GM04504 (cell line): ENCODE measurements at regions not wholly inside any gene's neighbourhood (a gene's known extent, or its start where the extent isn't known, plus 50 kb on each side); places are given as distances from the start of the nearest gene placed in this dataset.
"Not testable (repeated sequence)": the region's sequence is repeated elsewhere in the genome, so short reads cannot be mapped to it uniquely, and the experiment has no call there.

Experiments
- DNase-seq: peaks from one replicate; pipeline ENCODE4 v3.0.0-alpha.2; 2012; ENCODE audit warnings: low read depth

DNA sequence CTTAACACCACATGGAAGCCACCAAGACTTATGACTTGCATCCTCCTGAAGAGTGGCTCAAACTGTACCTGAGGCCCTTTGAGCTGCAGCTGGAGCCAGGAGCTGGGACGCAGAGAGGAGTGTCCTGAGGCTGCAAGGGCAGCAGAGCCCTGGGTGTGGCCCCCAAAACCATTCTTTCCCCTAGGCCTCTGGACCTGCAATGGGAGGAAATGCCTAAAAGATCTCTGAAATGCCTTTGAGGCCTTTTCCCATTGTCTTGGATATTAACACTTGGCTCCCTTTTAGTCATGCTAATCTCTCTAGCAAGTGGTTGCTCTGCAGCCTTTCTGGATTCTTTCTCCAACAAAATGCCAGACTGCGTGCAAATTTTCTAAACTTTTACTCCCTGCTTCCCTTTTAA lies 156.1 kb downstream of the SLC38A4 start:
- no peak for DNase-seq

DNA sequence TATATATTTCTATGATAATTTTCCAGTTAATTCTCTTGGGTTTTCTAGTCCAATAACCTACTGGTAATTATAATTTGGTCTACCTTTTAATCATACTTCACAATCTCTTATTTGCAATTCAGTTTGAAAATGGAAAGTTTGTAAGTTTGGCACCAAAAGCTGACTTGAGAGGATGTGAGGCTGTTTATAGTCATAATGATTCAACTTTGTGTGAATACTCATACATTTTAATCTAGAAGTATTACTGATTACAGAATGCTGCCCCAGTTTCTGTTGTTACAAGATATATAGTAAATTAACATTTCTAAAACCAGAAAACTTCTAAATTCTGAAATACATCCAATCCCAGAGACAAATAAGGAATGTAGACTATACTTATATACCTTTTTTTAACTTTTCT lies 158.2 kb downstream of the SLC38A4 start:
- DNase-seq = no peak

DNA sequence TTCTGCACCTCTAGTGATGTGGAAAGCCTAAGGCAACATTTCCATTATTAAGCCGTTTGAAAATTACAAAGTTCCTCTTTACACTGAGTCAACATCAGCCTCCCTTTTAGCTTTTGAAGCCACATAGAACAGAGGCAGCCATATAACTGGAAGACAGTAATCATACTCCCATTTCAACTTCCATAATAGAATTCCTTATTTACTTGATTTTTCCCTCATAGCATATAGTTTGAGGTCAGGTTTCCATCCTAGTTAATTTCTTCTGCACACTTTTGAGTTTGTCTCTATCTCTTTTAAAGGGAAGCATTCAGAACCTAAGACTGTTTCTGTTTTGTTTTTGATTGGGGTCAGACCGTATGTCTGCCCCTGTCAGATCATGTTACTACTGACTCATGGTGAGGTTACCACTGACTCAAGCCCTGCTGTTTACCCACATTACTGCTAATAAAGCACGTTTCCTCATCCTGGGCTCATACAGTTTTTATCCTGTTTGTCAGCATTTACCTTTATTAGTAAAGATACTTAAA lies 161.0 kb downstream of the SLC38A4 start:
- DNase-seq = peak; percentile 71

DNA sequence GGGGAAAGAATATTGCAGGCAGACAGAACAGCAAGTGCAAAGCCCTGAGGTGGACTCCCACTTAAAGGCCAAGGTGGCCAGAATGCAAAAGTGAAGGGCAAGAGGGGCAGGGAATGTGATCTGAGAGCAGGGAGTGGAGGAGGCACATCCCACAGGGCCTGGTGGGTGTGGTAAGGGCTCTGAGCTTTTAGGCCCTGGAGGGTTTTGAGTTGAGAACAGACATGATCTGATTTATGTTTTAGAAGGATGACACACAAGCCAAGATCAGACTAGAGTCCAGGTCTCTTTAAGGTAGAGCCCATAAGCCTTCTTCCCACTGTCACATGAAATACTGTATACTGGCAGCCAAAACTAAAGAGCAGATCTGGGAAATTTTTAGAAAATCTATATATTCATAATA lies 162.5 kb downstream of the SLC38A4 start:
- no peak for DNase-seq

DNA sequence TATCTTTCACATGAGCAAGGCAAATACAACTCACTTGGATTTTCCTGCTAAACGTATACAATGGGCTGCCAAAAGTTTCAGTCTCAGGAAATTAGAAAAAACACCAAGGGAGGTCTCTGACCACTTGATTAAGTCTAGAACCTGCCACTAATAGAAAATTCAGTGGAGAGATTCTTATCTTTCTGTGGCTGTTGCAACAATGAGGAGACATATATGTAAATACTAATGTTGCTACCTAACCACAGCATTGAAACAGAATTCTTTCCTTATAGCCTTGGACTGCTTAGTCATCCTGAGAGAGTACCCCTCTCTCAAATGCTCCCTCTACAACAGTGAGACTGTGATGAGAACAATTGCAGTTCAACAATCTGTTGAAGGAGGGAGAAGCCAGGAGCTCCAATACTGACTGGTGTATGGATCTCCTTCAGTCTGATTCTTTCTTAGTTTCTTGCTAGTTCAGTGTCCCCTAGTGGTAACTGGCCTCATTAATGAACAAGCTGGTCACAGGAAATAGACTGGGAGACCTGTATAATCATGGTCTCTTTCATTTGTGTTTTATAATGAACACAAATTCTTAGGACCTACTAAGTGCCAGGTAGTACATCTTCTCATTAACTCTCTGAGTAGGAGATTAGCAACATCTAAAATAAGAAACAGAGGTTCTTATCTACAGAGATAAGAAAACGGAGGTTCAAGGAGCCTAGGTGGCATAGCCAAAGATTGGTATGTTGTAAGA lies 164.5 kb downstream of the SLC38A4 start:
- peak; percentile 57 for DNase-seq

DNA sequence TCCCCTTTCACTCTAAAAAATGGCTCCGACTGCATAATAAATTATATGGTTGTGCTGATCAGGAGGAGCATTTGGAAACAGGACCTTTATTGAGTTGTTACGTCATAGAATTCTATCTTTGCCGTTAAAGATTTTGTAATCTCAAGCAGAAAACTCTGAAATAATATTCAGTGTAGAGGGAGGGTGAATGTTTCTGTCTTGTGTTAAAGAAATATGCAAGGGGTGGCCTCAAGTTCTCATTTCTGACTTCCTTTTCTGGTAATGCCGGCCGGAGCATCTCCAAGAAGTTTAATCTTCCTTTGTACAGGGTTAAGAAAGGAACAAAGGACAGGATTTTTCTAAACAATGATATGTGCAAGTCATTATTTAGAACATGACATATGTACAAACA lies 165.1 kb downstream of the SLC38A4 start:
- no peak for DNase-seq

DNA sequence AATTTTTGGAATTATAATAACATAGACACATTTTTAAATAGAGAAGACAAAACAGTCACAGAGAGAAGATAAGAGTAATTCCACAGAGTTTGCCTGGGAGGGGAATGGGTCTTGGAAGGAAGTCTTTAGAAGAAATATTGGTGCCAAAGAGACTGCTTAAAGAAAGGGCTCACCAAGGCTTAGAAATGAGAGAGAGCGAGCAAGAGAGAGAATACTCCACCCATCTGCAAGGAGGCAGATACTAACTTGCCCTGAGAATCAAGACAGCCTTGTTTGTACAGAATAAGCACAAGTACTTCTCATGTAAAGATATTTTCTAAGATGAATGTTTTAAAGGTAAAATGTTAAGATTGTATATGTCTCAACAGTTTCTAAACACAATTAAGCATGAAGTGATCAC lies 165.5 kb downstream of the SLC38A4 start:
- DNase-seq = no peak

DNA sequence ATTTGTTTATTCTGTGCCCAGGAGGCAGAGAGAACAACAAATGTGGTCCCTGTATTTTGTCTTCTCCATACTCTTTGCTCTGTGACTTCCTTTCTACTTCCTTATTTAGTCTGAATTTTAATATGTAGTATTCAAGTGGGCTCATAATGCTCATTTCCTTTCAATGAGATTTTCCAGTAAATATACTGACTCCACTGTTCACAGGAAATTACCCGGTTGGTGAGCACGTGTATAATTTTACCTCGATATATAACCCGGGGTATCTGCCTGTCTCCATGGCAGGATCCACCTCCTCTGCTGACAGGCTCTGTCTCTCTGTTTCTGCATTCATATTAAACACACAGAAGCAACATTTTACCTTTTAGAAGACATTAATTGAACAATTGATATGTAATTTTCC lies 166.0 kb downstream of the SLC38A4 start:
- no peak for DNase-seq

DNA sequence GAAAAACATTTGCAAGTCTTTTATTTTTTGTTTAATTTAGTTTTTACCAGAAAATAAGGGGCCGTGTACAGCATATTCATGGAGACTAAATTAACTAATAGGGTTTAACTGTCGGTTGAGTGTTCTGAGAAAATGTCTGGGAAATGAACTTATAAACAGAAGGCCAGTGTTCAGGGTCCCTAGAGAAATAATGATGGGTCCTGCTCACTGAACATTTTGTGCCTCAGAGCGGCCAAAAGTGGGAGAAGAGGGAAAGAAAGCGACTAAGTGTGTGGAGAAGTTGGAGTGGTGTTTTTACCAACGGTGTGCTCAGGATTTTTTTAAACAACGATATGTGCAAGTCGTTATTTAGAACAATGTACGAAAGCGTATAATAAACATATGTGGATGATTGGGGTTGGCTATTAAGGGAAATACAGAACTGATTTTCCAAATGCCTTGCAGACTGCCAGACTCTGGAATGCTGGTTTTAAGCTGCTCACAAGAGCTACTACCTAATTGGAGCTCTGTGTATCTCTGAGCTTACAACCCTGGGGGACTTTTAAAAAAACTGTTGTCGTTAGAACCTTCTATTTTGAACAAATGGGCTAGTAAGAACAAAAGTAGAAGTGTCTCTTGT lies 166.7 kb downstream of the SLC38A4 start:
- no peak for DNase-seq

DNA sequence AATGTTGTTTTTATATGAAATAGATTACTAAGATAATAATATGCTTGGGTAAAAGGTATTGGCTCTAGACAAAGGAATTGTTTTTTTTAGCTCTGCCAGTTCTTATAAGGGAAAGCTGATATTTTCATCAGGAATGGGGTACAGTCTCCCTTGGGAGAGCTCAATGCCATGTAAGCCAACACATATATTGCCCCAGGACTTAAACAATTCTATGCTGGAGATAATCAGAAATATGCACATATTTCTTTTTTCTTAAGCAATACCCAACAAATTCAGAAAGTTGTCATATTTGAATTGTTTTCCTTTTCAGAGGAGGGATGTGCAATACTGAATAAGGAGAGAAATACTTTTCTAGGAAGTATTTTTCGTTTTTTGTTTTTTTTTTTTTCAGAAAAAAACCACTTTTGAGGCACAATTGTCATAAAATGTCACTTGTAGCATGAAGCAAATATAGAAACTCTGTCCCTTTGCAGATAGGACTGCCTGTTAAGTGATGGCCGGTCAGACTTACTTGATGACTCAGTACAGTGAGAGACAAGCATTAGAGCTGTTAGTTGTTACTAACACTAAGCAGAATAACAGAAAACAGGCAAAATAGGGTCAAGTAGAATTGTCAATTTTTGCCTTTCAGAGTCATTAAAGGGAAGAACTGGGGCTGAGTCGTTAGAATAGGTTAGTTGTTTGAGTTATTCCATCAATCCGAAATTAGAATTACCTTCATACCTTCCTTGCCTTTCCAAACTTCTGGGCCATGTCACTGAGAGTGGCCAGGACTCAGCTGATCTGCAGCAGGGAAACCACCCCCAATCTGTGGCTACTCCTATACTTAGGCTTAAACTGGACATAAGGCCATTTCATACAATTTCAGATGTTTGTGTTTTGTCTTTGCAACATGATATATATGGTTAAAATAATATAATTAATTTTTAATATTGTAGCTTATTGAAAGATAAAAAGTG lies 168.1 kb downstream of the SLC38A4 start:
- DNase-seq = no peak

DNA sequence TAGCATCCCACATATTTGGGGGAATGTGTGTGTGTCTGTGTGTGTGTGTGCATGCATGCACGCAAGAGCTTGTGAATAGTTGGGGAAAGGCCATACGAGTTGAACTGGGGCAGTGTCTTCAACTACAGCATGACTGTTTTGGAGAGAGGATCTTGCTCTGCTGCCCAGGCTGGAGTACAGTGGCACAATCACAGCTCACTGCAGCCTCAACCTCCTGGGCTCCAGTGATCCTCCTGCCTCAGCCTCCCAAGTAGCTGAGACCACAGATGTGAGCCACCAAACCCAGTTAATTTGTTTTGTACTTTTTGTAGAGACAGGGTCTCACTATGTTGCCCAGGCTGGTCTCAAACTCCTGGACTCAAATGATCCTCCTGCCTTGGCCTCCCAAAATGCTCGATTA lies 169.8 kb downstream of the SLC38A4 start:
- not testable (repeated sequence) for DNase-seq

DNA sequence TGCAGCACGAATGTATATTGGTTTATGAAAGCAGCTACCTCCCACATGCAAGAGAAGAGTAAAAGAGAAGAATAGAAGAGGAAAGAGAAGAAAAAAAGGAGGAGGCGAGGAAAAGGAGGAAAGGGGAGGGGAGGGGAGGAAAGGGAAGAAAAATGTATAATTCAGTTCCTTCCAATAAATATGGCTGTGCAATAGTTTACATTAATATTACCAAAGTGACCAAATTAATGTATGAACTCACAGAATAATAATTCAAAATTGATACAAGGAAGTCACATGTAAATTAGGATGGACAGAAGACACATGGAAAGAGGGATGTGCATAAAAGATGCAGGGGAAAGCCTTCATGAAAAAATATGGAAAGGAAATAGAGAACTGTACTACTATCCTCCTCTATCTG lies 172.5 kb downstream of the SLC38A4 start:
- DNase-seq = no peak

DNA sequence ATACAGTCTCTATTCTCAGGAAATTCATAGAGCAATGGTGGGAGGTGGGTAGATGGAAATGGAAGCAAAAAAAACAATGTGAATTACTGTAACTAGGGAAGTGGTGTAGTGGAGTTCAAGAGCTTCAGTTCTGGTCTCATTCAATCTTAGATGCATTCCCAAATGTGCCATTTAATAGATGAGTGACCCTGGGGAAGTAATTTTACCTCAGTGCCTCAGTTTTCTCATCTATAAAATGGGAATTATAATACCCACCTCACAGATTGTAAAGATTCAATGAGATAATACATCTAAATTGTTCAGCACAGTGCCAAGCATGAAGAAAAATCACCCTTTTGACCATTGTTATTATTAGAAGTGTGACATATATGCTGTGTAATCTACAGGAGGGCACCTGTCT lies 173.1 kb downstream of the SLC38A4 start:
- DNase-seq = no peak

DNA sequence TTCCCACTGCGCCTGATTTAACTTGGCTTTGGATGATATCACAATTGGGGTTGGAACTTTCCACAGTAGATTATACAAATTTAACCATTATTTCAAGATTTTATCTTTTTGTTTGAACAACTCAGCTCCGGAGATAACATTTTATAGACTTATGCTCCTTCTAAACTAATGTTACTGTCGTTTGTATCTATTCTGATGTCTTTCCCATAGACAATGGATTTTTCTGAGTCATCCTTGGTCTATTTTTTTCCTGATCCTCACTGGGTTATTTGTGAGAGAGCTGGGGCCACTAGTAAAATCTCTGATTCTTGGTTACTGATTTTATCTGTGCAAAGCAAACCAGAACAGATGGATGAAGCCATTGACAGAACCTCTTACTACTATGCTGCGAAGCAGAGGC lies 175.1 kb downstream of the SLC38A4 start:
- no peak for DNase-seq

DNA sequence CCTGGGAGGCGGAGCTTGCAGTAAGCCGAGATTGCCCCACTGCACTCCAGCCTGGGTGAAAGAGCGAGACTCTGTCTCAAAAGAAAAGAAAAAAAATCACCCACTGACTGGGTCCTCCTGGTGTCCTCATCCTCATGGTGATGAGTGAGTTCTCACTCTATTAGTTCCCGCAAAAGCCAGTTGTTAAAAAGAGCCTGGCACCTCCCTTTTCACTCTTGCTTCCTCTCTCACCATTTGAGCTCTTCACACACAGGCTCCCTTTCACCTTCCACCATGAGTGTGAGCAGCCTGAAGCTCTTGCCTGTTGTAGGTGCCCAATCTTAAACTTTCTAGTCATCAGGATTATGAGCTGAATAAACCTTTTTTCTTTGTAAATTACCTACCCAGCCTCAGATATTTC lies 176.4 kb downstream of the SLC38A4 start:
- no peak for DNase-seq

DNA sequence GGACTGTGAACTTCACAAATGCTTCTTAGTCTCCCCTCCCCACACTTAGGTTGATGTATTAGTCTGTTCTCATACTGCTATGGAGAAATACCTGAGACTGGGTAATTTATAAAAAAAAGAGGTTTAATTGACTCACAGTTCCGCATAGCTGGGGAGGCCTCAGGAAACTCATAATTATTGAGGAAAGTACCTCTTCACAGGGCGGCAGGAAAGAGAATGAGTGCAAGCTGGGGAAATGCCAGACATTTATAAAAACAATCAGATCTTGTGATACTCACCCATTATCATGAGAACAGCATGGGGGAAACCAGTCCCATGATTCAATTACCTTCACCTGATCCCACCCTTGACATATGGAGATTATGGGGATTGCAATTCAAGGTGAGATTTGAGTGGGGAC lies 178.8 kb downstream of the SLC38A4 start:
- no peak for DNase-seq

DNA sequence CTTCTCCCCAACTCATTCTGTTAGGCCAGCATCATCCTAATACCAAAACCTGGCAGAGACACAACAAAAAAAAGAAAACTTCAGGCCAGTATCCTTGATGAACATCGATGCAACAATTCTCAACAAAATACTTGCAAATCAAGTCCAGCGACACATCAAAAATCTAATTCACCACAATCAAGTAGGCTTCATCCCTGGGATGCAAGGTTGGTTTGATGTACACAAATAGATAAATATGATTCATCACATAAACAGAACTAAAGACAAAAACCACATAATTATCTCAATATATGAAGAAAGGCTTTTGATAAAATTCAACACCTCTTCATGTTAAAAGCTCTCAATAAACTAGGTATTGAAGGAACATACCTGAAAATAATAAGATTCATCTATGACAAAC lies 184.1 kb downstream of the SLC38A4 start:
- DNase-seq = not testable (repeated sequence)

DNA sequence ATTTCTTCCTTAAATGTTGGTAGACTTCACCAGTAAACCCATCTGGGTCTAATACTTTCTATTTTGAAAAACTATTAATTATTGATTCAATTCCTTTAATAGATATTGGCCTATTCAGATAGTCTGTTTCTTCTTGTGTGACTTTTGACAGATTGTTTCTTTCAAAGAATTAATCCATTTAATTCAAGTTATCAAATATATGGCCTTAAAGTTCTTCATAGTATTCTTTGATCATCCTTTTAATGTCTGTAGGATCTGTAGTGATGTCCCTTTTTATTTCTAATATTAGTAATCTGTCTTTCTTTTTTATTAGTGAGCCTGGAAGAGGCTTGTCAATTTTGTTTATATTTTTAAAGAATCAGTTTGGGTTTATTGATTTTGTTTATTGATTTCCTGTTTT lies 190.0 kb downstream of the SLC38A4 start:
- no peak for DNase-seq

DNA sequence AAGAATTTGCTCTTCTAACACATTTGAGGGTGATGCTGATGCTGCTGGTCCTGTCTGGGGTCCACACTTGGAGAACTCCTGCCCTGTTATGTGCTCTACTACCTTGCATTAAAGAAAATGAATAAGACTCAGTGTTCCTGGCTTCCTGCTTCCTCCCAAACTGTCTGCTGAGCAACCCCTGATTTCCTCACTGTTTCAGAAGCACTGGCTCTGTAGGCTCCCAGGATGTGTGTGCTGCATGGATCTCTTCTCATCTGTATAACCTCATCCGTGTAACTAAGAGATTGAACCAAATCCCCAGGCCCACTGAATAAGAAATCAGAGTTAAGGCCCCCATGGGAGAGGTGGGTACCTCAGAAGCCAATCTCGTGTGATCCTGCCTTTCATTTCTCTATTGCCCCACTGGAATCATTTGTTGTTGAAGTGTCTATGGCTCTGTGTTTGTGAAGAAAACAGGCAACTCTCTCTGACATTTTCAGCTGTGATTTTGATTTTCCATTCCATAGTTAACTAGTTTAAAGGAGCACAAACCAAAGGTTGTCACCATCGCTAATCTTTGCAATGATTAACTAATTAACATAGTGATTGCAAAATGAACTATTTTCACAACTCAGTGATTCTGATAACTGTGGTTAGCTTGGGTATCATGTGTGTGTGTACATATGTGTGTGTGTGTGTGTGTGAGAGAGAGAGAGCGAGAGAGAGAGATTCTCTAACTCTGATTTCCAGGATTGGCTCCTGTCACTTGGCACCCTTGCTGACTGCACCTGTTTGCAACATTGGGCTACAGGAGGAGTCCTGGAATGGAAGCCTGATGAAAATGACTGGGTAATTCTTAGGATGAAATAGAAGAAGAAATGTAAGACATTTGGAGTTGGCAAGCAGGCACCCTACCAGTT lies 196.2 kb downstream of the SLC38A4 start:
- DNase-seq = no peak

DNA sequence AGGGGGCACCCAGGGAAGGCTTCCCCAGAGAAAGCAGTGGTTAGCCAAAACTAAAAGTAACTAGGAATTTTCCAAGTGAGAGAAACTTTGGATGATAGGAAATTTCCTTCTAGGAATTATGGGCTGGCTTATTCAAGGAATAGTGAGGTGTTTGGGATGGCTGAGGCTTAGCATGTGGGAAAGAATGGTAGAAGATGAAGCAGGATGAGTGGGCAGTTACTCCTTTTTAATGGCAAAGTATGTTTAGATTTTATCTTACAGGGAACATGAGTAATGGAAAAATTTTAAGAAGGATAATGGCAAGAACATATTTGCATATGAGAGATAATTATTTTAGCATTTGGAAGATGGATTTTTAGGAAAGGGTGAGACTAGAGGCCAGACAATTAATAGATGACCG lies 197.6 kb downstream of the SLC38A4 start:
- no peak for DNase-seq

DNA sequence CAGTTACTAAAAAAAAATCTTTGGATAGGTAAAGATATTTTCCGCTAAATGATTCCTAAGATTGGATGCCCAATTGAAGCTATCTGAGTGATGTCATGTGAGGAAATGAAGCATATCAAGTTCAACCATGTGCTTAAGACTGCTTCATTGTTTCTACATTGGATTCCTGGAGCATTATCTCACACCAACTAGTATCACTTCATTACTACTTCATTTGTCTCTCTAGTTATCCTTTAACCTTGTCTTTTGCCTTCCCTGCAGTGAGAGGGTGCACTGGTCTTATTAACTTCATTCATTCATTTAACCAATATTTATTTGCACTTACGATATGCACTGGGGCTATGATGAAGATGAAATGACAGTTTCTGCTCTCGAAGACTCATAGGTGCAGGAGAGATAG lies 198.1 kb downstream of the SLC38A4 start:
- no peak for DNase-seq

DNA sequence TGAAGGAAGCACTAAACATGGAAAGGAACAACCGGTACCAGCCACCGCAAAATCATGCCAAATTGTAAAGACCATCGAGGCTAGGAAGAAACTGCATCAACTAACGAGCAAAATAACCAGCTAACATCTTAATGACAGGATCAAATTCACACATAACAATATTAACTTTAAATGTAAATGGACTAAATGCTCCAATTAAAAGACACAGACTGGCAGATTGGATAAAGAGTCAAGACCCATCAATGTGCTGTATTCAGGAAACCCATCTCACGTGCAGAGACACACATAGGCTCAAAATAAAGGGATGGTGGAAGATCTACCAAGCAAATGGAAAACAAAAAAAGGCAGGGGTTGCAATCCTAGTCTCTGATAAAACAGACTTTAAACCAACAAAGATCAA lies 206.3 kb downstream of the SLC38A4 start:
- not testable (repeated sequence) for DNase-seq
